HG03342 (cell line): ENCODE measurements at regions not wholly inside any gene's neighbourhood (a gene's known extent, or its start where the extent isn't known, plus 50 kb on each side); places are given as distances from the start of the nearest gene placed in this dataset.

ENCODE experiments used
- ATAC-seq: cut with Tn5 transposase; IDR thresholded peaks from one replicate; pipeline ENCODE4 v1.9.1; 2021; ENCODE audit warnings: mild to moderate bottlenecking, moderate library complexity; ENCODE audit not compliant: unreplicated experiment

GRCh38 chr1:59156526-59157199 is 140.2 kb upstream of the FGGY start:
- no peak for ATAC-seq

DNA sequence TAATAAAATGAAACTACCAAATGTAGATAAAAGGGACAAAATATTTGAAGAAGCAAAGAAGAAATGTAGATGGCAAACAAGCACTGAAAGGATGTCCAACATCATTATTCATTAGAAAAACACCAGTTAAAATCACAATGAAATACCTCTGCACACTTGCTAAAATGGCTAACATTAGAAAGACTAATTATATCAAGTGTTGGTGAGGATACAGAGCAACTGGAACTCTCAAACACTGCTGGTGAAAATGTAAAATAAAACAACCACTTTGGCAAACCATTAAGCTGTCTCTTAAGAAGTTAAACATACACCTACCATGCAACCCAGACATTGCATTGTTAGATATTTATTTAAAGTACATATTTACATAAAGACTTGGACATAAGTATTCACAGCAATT is 138.6 kb upstream of the FGGY start:
- ATAC-seq: no peak

DNA sequence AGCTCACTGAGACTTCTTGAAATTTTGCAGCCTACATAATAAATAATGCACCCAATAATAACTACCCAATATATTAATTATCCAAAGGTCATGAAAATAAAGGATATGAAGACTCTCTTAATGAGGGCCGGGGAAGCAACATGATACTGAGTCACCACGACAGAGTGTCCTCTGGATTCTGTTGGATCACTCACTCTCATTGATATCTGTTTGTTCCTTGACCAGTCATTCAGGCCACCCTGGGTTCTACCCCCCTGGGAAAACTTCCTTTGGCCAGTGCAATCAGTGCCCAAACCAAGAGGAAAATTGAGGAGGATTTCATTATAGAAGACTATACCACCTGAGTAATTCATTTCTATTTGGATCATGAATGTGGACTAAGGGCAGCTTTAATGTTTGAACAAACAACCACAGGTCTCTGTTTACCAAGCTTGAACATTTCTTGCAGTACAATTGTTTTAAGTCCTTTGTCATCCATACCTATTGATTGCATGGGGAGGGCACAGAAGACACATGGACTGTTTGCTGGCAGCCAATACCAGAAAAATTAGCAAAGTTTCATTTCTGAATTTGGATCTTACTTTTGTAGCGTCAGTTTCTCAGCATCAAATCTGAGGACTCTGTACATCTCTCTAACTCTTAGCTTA is 137.2 kb upstream of the FGGY start:
- no peak for ATAC-seq

DNA sequence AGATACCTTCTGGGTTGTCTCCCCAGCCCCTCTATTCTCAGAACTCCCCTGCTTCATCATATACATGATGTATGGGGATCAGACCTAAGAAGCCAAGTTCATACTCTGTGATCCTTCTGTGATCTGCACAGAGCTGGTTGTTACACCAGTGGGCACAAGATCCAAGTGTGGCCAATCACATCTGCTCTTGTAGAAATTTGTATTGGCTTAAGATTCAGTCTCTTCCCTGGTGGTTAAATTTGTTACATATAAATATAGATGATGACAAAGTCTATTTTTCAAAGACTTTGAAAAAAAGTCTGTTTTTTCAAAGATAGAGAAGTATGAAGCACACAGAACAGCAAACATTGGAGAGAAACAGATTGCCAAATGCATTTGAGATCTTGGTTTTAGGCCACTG is 135.8 kb upstream of the FGGY start:
- ATAC-seq: no peak

DNA sequence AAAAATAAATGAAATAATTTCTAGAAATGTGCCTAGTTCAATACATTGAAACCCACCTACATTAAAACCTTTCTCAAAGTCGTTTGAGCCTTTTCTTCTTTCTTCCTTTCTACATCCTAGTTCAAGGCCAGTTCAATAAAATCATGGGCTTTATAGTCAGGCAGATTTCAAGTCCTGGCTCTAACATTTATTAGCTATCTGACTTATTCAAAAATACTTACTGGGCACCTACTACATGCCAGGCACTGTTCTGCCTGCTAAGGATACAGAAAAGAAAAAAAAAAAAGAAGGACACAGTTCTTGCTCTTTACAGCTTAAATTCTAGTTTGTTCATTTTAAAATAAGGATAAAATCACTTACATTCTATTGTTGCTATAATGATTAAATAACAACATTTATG is 134.2 kb upstream of the FGGY start:
- ATAC-seq: no peak

- no peak for ATAC-seq
Observed at GRCh38 chr1:59163268-59164092, 133.4 kb upstream of the FGGY start.

- no peak for ATAC-seq
Observed at GRCh38 chr1:59164371-59164770, 132.5 kb upstream of the FGGY start.

GRCh38 chr1:59165353-59165752 is 131.5 kb upstream of the FGGY start:
- no peak for ATAC-seq

DNA sequence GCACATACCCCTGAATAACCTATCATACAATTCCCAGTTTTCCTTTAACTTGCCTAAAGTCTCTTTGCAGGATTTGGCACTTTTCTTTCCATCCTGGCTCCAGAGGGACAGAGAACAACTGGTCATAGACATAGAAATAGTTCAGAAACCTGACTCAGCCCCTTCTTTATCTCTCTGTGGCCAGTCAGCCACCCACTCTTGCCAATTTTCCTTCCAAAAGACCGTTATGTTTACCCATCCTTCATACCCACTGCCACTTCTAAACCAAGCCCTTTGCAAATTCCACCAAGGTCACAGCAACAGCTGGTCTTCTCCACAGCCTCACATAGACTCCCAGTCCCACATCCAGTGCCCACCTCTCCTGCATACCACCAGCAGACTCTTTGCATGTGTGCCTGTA is 127.2 kb upstream of the FGGY start:
- no peak for ATAC-seq

DNA sequence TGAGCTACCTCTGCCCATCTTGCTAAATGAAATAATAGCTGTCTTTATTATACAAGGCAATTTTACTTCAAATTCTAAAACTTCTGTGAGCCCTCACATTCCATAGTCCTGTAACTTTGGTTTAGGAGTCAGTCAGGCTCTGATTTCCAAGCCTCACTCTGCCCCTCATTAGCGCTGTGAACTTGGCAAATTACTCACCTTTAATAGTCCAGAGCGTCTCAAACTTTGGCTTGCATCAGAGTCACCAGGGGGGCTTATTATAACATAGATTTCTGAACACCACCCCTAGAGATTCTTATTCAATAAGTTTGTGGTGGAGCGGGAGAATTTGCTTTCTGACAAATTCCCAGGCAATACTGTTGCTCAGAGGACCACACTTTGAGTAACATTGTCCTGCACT is 126.2 kb upstream of the FGGY start:
- ATAC-seq: no peak

DNA sequence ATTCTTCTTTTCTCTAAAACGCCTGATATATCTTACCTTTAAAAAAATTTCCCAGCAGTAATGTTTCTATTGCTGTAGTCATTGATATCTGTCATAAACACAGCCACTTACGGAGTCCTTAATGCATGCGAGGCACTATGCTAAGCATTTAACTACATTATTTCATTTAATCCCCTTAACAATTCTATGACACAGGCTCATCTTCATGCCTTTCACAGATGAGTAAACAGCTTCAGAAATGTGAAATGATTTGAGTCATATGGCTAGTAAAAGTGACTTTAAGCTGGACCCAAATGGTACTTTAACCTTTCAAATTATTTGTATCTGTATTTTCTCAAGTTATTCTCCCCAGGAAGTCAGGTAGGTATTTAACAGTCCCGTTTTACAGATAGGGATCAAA is 125.1 kb upstream of the FGGY start:
- no peak for ATAC-seq

DNA sequence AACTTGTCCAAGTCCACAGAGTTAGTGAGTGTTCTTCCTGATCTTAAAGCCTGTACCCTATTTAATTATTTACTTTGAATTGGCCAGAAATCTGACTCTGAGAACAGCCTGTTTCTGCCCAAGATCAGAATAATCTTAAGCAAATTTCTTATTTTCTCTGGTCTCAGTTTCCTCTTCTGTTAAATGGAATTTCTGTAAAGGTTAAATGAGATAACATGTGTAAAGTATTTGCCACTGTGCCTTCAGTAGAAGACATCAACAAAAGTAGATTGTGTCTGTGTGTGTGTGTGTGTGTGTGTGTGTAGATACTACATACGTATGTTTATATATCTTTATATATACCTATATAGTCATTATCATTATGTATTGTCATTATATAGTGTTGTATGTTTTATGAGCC is 124.2 kb upstream of the FGGY start:
- ATAC-seq: no peak

DNA sequence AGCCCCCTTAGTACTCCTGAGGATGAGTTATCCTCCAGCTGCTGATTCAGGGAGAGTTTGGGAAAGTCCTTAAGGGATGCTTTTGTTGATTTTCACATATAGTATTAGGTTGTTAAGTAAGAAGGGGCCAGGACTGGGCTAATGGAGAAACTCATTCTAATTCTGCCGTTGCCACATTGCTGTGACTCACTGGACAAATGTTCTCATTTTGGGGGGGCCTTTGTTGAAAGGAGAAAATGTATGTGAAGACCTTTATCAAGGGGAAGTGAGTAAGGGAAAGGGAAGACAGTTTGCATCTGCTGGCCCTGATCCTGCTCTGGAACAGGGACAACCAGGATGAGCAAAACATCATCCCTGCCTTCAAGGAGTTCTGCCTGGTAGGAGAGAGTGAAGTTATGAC is 123.2 kb upstream of the FGGY start:
- no peak for ATAC-seq

- ATAC-seq: no peak
Observed at GRCh38 chr1:59176471-59176870, 120.4 kb upstream of the FGGY start.

- no peak for ATAC-seq
Observed at GRCh38 chr1:59177756-59178155, 119.1 kb upstream of the FGGY start.

DNA sequence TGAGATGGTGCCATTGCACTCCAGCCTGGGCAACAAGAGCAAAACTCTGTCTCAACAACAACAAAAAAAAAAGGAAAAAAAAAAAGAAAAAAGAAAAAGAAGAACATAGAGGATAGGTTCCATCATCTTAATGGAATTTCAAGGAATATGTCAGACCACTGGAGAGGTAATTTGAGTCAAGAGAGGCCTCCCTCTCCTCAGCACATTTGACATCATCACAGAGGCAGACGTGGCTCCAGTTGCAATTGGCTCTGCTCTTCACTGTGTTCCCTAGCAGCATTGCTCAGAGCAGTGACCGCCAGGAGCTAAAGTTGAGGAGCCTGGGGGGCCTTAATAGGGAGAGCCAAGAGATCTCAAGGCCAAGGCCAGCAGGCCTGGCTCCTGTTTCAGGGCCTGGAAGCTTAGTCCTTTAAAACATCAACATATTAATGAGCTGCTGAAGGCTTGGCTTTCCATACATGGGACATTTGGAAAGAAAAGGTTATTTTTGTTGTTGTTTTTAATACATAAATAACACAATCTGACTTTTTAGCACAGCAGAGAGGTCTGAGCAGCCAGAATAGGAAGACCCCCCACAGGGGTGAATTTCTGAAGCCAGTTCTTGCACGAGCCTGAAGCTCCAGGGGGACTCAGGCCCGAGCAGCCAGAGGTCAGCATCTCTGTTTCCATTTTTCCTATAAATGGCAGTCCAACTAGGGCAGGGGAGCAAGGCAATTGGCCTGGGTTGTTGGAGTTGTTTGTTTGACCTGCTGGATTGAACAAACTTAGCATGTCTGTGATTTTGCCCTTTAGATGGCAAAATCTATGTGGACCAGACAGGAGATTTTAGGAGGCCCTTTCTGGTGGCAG is 118.3 kb upstream of the FGGY start:
- no peak for ATAC-seq

DNA sequence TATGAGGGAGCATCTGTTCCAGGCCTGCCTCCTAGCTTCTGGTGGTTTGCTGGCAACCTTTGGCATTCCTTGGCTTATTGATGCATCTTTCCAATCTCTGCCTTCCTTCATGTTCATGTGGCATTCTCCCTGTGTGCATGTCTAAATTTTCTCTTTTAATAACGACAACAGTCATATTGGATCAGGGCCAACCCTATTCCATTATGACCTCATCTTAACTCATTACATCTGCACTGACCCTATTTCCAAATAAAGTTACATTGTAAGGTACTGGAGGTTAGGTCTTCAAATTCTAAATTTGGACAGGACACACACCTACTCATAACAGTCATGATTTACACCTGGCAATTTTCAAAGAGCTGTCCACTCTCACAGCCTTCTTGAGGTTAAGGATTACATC is 117.2 kb upstream of the FGGY start:
- ATAC-seq: no peak

DNA sequence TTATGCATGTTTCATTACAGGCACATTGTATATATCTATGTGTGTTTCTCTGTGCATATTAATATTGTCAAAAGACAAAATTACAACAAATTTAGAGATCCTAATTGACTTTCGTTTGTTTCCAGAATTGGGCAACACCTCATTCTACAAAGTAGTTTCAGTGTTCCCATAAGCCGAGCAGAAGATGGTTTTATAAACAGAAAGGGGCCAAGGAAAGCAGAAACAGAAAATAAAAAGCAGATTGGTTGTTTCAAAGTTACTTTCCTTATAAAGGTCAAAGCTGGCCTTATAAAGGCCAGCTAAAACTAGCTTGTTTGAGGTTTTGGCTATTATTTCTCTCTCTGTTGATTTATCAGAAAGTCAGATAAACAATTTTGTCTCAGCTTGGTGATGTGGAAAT is 116.2 kb upstream of the FGGY start:
- ATAC-seq: no peak

- ATAC-seq: no peak
Observed at GRCh38 chr1:59183749-59184317, 113.1 kb upstream of the FGGY start.

DNA sequence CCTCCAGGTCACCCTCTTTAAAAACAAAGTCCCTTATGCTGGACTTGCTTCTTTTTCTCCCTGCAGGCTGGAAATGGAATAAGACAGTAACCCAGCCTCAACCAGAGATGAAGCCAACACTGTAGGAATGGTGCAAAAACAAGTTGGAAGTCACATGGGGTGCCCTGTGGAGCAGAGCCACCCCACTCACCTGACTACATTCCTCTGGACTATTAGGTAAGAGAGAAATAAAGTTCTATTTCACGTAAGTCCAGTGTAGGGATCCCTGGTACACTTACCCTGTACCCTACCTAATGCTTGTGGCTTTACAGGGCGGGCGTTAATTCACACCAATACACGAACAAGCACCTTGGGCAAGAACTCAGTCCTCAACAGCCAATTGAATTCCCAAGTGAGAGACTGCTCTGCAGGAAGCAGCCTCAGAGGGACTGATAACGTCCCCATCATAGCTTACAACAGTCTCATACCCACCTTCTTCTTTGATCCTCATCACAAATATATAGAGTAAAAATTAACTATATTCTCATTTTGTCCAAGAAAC is 112.5 kb upstream of the FGGY start:
- ATAC-seq: no peak
